Small intestine (tissue), 7 donors: ENCODE measurements at regions not wholly inside any gene's neighbourhood (a gene's known extent, or its start where the extent isn't known, plus 50 kb on each side); places are given as distances from the start of the nearest gene placed in this dataset.
"Not testable (repeated sequence)": the region's sequence is repeated elsewhere in the genome, so short reads cannot be mapped to it uniquely, and the experiment has no call there.

ENCODE experiments used
- DNase-seq, 2 donors: peaks; one replicate each; pipeline versions ENCODE4 v3.0.0 to v3.0.0-alpha.2; 2013
- FAIRE-seq: peaks from 2 replicates; lab custom pipeline; 2012; peaks lifted over from hg19 to GRCh38; lab: Jason Lieb, UNC
- H3K27ac ChIP-seq, 3 donors: one replicate each; pipeline ENCODE4 v1.5.1; 2013; ENCODE audit warnings: low read length in 2 of 3, mild to moderate bottlenecking in 2 of 3, control low read depth in 1 of 3, inconsistent platforms in 1 of 3, low read depth in 1 of 3, moderate library complexity in 1 of 3
- H3K27me3 ChIP-seq, 3 donors: one replicate each; pipeline ENCODE4 v1.6.1; 2013; ENCODE audit warnings: low read length in 3 of 3, inconsistent platforms in 1 of 3; ENCODE audit not compliant: control insufficient read depth in 3 of 3, insufficient read depth in 3 of 3
- H3K36me3 ChIP-seq, 3 donors: one replicate each; pipeline ENCODE4 v1.6.1; 2013; ENCODE audit warnings: low read length in 3 of 3, inconsistent platforms in 1 of 3, low read depth in 1 of 3, mild to moderate bottlenecking in 1 of 3, moderate library complexity in 1 of 3; ENCODE audit not compliant: control insufficient read depth in 3 of 3, insufficient read depth in 2 of 3
- H3K4me1 ChIP-seq, 3 donors: one replicate each; pipeline ENCODE4 v1.6.1; 2013; ENCODE audit warnings: low read length in 2 of 3, inconsistent platforms in 1 of 3, low read depth in 1 of 3, mild to moderate bottlenecking in 1 of 3, moderate library complexity in 1 of 3; ENCODE audit not compliant: control insufficient read depth in 3 of 3, insufficient read depth in 2 of 3
- H3K4me3 ChIP-seq, 3 donors: one replicate each; pipeline ENCODE4 v1.5.1; 2013; ENCODE audit warnings: low read length in 3 of 3, control low read depth in 1 of 3, inconsistent platforms in 1 of 3, low read depth in 1 of 3, mild to moderate bottlenecking in 1 of 3, moderate library complexity in 1 of 3
- H3K9me3 ChIP-seq, 2 donors: one replicate each; pipeline ENCODE4 v1.6.1; 2013; ENCODE audit warnings: low read depth in 1 of 2, low read length in 1 of 2; ENCODE audit not compliant: control insufficient read depth in 2 of 2, insufficient read depth in 1 of 2
- WGBS, 3 donors: extraction: QIAGEN DNeasy Blood & Tissue Kit; methylation state at CpG; one replicate each; pipeline ENCODE4 v1.1.7; 2013; 5-methylcytosine and 5-hydroxymethylcytosine counted together
- donor health status: healthy with polysubstance abuse.
- donor health status: control.
- donor health status: control.
- donor health status: Bipolar disorder and iron deficiency.
- donor health status: healthy.

DNA sequence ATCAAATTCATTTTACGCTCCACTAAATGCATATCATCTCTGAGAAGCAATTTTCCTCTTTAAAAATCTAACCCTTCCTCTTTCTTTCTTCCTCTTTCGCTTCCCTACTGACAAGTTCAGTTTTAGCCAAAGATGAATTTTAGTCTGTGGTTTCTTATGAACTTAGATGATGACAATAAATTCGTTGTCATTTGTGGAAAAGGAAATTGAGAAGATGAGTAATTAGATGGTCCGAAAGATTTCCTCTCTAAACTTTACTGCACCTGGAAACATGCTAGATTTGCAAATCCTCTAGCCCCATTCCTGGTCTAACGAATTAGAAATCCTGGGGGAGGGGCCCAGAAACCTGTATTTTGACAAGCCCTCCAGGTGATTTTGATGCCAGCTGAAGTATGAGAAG lies 855.4 kb upstream of the CHORDC1 start:
- no peak overlapping the region for H3K27ac ChIP-seq
- H3K27me3 ChIP-seq: no peaks in the 10 kb centered on the region
- H3K4me3 ChIP-seq: no peak overlapping the region
- H3K36me3 ChIP-seq: no peaks in the 10 kb centered on the region
- no peaks in the 10 kb centered on the region for H3K4me1 ChIP-seq
- WGBS, 3 donors: 51 to 63% (median 60%) methylated on average over 5 of the region's 5 CpGs
- no peak for DNase-seq
- no peak for FAIRE-seq
- no peaks in the 10 kb centered on the region for H3K9me3 ChIP-seq

DNA sequence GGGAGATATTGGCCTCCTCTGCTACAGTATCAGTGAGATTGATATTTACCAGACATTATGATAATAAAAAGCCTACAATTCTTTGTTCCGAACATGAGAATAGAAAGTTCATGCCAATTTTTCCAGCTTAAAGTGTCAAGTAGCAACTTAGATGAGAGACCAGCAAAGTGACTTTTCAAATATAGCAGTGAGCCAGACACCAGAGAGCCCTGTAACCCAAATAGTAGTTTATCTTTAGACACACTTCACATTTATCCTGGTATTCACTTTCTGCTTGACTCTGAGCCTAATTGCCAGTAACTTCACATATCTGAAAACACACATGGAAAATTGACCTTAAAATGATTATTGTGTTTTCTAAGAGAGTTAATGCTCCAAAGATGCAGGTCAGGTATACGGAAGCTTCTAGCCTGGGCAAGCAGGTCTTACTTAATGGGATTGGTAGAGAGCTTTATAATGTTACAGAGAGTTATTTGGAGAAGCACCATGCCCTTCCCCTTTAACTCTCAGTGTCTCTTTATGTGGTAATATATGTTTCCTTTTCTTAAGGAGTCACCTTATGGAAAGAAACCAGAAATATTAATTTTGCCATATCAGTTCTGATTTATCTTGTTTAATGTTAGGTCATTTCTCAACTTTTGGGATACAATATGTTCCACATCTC lies 852.3 kb upstream of the CHORDC1 start:
- Histone ChIP-seq H3K4me3 (no peak overlapping the region), H3K27ac (no peak overlapping the region), H3K36me3 (no peaks in the 10 kb centered on the region), H3K4me1 (no peaks in the 10 kb centered on the region), H3K9me3 (no peaks in the 10 kb centered on the region), H3K27me3 (no peaks in the 10 kb centered on the region)
- no peak for FAIRE-seq
- no peak for DNase-seq
- 32 to 50% (median 36%) methylated on average over 2 of the region's 2 CpGs for WGBS, 3 donors

GRCh38 chr11:91067666-91068065 lies 844.8 kb upstream of the CHORDC1 start:
- Histone ChIP-seq H3K36me3 (no peaks in the 10 kb centered on the region), H3K4me3 (no peak overlapping the region), H3K27me3 (no peaks in the 10 kb centered on the region), H3K4me1 (no peaks in the 10 kb centered on the region), H3K9me3 (no peaks in the 10 kb centered on the region), H3K27ac (no peak overlapping the region)
- FAIRE-seq (no peak), DNase-seq (no peak)
- WGBS, 3 donors: 54 to 76% (median 56%) methylated on average over 2 of the region's 2 CpGs

DNA sequence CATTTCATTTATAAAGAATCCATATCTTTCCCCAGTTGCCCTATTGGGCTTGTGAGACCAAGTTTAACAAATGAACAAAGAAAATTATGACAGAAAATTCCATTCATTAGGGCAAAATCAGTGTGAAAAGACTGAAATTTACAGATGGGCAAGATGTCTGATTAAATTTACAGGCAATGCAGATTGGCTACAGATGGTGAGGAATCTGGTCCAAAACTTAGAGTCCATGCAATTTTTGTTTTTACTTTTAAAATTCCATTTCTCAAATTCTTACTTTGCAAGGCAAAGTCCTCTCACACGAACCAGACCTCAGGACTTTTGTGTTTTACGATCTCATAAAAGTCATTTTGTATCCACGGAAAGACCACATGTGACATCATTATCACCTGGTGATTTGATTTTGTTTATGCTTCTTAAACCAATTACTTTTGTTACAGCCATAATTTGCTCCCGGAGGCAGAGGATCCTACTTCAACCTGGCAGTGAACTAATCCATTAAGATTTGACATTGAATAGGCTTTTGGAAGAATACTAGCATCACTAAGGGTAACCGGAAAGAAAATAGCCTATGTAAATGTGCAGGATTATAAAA lies 843.7 kb upstream of the CHORDC1 start:
- Histone ChIP-seq H3K27ac (no peak overlapping the region), H3K27me3 (no peaks in the 10 kb centered on the region), H3K4me1 (no peaks in the 10 kb centered on the region), H3K36me3 (no peaks in the 10 kb centered on the region), H3K4me3 (no peak overlapping the region), H3K9me3 (no peaks in the 10 kb centered on the region)
- no peak for FAIRE-seq
- 45 to 49% (median 46%) methylated on average over 5 of the region's 5 CpGs for WGBS, 3 donors
- no peak for DNase-seq

GRCh38 chr11:91063399-91063798 lies 840.5 kb upstream of the CHORDC1 start:
- not testable (repeated sequence) for H3K27ac ChIP-seq, DNase-seq, H3K4me1 ChIP-seq, H3K36me3 ChIP-seq, FAIRE-seq, H3K4me3 ChIP-seq, H3K27me3 ChIP-seq, H3K9me3 ChIP-seq
- 92 to 98% (median 94%) methylated on average over 17 to 29 of the region's 29 CpGs for whole genome bisulfite sequencing, 3 donors

DNA sequence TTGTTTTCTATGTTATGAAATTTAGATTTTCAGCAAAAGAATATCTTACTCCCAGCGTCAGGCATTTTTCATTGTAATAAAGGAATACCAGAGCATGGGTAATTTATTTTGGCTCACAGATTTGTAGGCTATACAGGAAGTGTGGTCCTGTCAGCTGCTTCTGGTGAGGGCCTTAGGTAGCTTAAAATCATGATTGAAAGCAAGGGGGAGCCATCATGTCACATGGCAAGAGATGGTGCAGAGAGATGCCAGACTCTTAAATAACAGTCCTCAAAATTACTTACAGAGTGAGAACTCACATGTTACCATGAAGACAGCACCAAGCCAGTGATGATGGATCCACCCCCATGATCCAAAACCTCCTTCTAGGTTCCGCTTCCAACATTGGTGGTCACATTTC lies 825.0 kb upstream of the CHORDC1 start:
- WGBS, 3 donors: 75 to 83% (median 78%) methylated on average over 2 of the region's 2 CpGs
- H3K27me3 ChIP-seq: no peaks in the 10 kb centered on the region
- H3K4me1 ChIP-seq: no peaks in the 10 kb centered on the region
- no peak overlapping the region for H3K4me3 ChIP-seq
- no peaks in the 10 kb centered on the region for H3K9me3 ChIP-seq
- H3K27ac ChIP-seq: no peak overlapping the region
- DNase-seq (no peak), FAIRE-seq (no peak)
- no peaks in the 10 kb centered on the region for H3K36me3 ChIP-seq

DNA sequence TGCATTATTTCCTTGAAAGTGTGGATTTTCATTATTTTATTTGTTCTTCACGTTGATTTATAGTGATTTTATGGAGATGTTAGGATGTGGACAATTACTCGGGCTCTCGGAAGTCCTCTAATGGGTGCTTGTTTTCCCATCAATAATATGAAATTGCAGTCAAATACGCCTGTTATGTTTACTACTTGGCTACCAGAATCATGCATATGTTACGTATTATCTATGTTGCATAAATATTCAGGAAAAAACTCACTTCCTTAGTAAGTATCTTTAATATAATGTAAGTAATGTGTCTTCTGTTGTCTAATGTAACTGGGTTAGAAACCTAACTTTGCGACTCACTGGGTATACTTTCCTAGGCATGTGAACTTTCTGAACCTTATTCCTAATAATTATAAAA lies 823.4 kb upstream of the CHORDC1 start:
- no peaks in the 10 kb centered on the region for H3K9me3 ChIP-seq
- DNase-seq (no peak), FAIRE-seq (no peak)
- 75 to 80% (median 79%) methylated on average over 6 of the region's 6 CpGs for WGBS, 3 donors
- H3K4me3 ChIP-seq: no peak overlapping the region
- H3K27ac ChIP-seq: no peak overlapping the region
- no peaks in the 10 kb centered on the region for H3K27me3 ChIP-seq
- H3K4me1 ChIP-seq: no peaks in the 10 kb centered on the region
- H3K36me3 ChIP-seq: no peaks in the 10 kb centered on the region

DNA sequence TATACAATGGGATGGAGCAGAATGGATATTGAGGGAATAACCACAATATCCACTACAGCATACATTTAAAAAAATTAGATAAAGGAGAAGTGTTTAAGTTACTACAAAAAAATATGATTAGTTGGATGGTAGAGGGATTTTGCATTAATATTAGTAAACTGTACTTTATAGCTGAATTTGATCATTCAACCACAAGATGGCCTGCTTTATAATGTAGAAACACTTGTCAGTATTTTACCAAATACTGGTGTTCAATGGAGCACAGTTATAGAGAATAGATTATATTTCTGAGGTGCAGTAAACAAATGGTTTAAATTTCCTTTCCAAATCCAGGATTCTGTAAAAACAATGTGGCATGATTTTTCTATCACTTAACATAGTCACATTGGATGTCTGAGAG lies 818.8 kb upstream of the CHORDC1 start:
- no peak for DNase-seq
- H3K27me3 ChIP-seq: no peaks in the 10 kb centered on the region
- H3K4me3 ChIP-seq: no peak overlapping the region
- H3K36me3 ChIP-seq: no peaks in the 10 kb centered on the region
- no peaks in the 10 kb centered on the region for H3K4me1 ChIP-seq
- FAIRE-seq: no peak
- no peaks in the 10 kb centered on the region for H3K9me3 ChIP-seq
- H3K27ac ChIP-seq: no peak overlapping the region

DNA sequence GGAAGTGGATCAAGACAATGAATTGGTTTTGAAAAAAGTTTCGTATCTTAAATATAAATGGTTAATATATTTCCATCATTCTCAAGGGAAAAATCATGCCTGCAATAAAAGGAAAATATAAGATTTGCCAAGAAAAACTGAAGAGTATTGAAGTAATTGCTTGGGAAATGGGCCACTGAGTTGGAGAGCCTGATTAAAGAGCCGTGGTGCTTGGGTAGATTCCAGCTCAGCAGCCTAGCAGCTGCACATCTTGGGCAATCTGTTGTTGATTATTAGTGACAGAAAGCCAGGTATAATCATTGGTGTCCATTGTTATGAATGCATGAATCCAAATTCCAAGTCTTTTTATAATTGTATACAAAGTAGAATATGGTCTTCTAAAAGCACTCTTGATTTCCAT lies 800.9 kb upstream of the CHORDC1 start:
- H3K4me3 ChIP-seq: no peak overlapping the region
- no peak overlapping the region for H3K27ac ChIP-seq
- no peaks in the 10 kb centered on the region for H3K4me1 ChIP-seq
- no peaks in the 10 kb centered on the region for H3K36me3 ChIP-seq
- DNase-seq: no peak
- no peaks in the 10 kb centered on the region for H3K9me3 ChIP-seq
- H3K27me3 ChIP-seq: no peaks in the 10 kb centered on the region
- whole genome bisulfite sequencing, 3 donors: 51 to 58% (median 53%) methylated on average over 2 of the region's 2 CpGs
- FAIRE-seq: no peak
